Neural crest cell (in vitro differentiated cells): ENCODE measurements at regions not wholly inside any gene's neighbourhood (a gene's known extent, or its start where the extent isn't known, plus 50 kb on each side); places are given as distances from the start of the nearest gene placed in this dataset.
A peak's percentile ranks its signal among the peaks of the same experiment; 100 is the strongest.
"Not testable (repeated sequence)": the region's sequence is repeated elsewhere in the genome, so short reads cannot be mapped to it uniquely, and the experiment has no call there.

ENCODE experiments used
- DNase-seq: peaks from one replicate; pipeline ENCODE4 v3.0.0; 2021; ENCODE audit warnings: low read depth, mixed read lengths, low spot score
- H3K27ac Mint-ChIP-seq: one replicate; pipeline ENCODE4 v1.8.0; 2021; ENCODE audit warnings: mild to moderate bottlenecking, mixed read lengths; ENCODE audit not compliant: unreplicated experiment
- H3K27me3 Mint-ChIP-seq: 2 replicates; pipeline ENCODE4 v1.8.0; 2021; ENCODE audit warnings: low read depth, mild to moderate bottlenecking, mixed read lengths
- H3K36me3 Mint-ChIP-seq: 2 replicates; pipeline ENCODE4 v1.8.0; 2021; ENCODE audit warnings: low read depth, mild to moderate bottlenecking, mixed read lengths
- H3K4me1 Mint-ChIP-seq: 2 replicates; pipeline ENCODE4 v1.8.0; 2021; ENCODE audit warnings: mixed read lengths
- H3K4me3 Mint-ChIP-seq: one replicate; pipeline ENCODE4 v1.8.0; 2021; ENCODE audit warnings: mild to moderate bottlenecking, mixed read lengths
- H3K9me3 Mint-ChIP-seq: 2 replicates; pipeline ENCODE4 v1.8.0; 2021; ENCODE audit warnings: mixed read lengths
- TF ChIP-seq, protein P1 (sequence below): fragments of 200-600 bp; sonication (generic); conservative IDR thresholded peaks from 2 replicates; pipeline ENCODE4 v1.5.0; 2021; ENCODE audit warnings: antibody characterized with exemption, mild to moderate bottlenecking

DNA sequence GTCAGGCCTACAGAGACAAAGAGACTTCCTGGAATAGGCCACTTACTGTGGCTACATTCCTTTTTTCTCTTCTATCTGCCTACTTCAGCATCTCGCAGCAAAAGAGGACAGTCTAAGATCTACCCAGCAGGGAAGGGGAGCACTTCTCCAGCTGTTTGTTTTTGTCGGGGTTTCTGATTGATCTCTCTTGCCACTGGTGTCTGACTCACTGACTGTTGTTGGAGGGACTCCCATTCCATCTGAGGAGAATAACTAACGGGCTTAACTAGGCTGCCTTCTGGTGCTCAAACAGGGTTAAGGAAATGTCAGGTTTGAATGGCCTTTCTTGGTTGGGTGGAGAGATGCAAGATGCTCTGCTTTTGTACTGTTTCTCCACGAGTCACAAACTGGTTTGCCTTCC lies 100.2 kb upstream of the TMEM164 start:
- H3K4me1 Mint-ChIP-seq = no peaks in the 10 kb centered on the region
- H3K27me3 Mint-ChIP-seq = peaks cover 27% of the 10 kb centered on the region
- TF ChIP-seq, protein P1, sequence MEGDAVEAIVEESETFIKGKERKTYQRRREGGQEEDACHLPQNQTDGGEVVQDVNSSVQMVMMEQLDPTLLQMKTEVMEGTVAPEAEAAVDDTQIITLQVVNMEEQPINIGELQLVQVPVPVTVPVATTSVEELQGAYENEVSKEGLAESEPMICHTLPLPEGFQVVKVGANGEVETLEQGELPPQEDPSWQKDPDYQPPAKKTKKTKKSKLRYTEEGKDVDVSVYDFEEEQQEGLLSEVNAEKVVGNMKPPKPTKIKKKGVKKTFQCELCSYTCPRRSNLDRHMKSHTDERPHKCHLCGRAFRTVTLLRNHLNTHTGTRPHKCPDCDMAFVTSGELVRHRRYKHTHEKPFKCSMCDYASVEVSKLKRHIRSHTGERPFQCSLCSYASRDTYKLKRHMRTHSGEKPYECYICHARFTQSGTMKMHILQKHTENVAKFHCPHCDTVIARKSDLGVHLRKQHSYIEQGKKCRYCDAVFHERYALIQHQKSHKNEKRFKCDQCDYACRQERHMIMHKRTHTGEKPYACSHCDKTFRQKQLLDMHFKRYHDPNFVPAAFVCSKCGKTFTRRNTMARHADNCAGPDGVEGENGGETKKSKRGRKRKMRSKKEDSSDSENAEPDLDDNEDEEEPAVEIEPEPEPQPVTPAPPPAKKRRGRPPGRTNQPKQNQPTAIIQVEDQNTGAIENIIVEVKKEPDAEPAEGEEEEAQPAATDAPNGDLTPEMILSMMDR = no peak
- H3K4me3 Mint-ChIP-seq = no peak overlapping the region
- H3K27ac Mint-ChIP-seq = no peak overlapping the region
- H3K9me3 Mint-ChIP-seq = peaks cover 8% of the 10 kb centered on the region
- no peak for DNase-seq
- H3K36me3 Mint-ChIP-seq = no peaks in the 10 kb centered on the region

DNA sequence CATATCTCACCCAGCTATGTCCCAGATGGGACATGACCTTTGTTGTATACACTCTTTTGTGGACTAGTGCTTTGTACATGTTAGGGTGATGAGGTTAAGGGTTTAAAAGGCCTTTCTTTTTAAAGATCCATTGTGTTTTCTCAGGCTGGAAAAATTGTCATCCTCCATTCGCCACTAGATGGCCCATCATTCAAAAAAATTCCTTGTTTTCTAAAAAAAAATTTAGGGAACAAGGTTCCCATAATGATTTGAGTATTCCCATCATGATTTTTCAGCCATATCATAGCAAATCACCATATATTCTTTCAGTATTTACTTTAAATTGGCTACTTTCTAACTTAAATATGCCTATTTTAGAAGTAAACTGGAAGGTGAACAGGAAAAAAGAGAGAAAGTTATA lies 91.9 kb upstream of the TMEM164 start:
- TF ChIP-seq, protein P1 = peak; percentile 73
- Mint-ChIP-seq H3K27me3 (peaks cover 7% of the 10 kb centered on the region), H3K4me1 (peaks cover 5% of the 10 kb centered on the region), H3K36me3 (no peaks in the 10 kb centered on the region), H3K27ac (no peak overlapping the region), H3K4me3 (no peak overlapping the region), H3K9me3 (peaks cover 8% of the 10 kb centered on the region)
- no peak for DNase-seq

DNA sequence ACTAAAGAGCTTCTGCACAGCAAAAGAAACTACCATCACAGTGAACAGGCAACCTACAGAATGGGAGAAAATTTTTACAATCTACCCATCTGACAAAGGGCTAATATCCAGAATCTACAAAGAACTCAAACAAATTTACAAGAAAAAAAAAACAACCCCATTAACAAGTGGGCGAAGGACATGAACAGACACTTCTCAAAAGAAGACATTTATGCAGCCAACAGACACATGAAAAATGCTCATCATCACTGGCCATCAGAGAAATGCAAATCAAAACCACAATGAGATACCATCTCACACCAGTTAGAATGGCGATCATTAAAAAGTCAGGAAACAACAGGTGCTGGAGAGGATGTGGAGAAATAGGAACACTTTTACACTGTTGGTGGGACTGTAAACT lies 89.9 kb upstream of the TMEM164 start:
- not testable (repeated sequence) for DNase-seq, H3K27ac Mint-ChIP-seq, H3K4me3 Mint-ChIP-seq, H3K36me3 Mint-ChIP-seq, H3K27me3 Mint-ChIP-seq, H3K9me3 Mint-ChIP-seq, H3K4me1 Mint-ChIP-seq

DNA sequence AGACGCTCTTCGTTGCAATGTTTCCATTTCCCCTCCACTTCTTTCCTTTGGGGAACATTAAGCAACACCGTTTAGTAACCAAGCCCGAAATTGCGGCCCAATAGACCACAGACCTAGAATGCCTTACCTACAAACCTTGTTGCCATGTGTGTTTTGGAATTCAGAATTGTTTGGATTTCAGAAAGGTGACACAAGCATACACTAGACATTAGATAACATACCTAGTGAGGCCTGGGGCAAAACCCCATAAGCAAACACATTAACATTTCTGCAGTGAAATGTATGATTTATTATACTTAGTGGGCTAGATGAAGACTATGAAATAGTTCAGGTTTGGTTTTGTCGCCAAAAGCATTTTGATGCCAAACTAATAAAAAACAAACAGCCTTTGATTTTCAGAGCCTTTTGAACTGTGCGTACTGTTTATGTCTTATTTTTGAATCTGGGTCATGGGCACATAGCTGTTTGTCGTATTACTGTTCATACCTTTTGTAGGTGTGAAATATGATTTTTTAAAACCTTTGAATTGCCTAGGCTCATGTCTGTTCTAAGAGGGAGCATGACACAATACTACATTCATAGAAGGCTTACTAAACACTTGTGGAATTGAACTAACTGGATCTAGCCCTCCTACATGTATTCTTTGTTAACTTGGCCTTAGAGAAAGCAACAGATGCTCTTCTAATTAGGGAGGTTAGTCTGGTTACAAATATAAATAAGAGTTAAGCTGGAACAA lies 88.6 kb upstream of the TMEM164 start:
- no peak for DNase-seq
- Mint-ChIP-seq H3K27ac (no peak overlapping the region), H3K4me3 (no peak overlapping the region), H3K4me1 (peaks cover 5% of the 10 kb centered on the region), H3K9me3 (peaks cover 6% of the 10 kb centered on the region), H3K36me3 (no peaks in the 10 kb centered on the region), H3K27me3 (no peaks in the 10 kb centered on the region)
- TF ChIP-seq, protein P1 = no peak

DNA sequence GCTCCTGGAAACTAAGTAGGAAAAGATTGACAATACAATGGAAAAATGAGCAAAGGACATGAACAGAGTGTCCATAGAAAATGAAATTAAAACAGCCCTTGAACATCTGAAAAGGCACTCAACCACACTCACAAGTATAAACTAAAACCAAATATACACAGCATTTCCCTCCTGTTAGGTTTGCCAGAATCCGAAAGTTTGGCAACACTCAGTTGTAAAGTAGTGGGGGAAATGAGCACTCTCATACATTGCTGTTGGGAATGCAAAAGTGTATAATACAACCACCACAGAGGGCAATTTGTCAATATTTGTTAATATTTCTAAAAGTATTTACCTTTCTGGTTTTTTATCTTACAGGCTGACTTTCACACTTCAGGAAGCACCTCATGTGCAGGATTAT lies 84.2 kb upstream of the TMEM164 start:
- Mint-ChIP-seq H3K27ac (no peak overlapping the region), H3K36me3 (no peaks in the 10 kb centered on the region), H3K4me1 (no peaks in the 10 kb centered on the region), H3K27me3 (no peaks in the 10 kb centered on the region), H3K4me3 (no peak overlapping the region), H3K9me3 (peaks cover 6% of the 10 kb centered on the region)
- TF ChIP-seq, protein P1 = no peak
- no peak for DNase-seq

DNA sequence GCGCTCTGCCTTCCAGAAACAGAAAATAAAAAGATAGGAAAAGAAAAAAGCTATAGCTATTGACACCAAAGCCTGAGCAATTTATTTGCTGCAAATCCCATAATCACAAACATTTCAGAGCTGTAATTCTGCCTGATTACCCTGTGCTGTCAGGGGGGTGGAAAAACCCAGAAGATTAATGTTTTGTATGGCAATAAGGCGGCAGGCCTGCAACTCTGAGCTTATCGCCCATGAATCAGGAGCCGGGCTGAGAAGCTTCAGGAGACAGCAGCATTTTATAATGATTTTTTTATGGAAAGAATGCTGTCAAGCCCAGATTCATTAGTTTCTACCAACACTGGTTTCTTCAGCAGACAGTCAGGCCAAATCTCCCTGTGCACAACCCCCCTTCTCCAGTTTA lies 82.6 kb upstream of the TMEM164 start:
- TF ChIP-seq, protein P1 = no peak
- no peaks in the 10 kb centered on the region for H3K36me3 Mint-ChIP-seq
- no peak overlapping the region for H3K27ac Mint-ChIP-seq
- no peak for DNase-seq
- H3K9me3 Mint-ChIP-seq = peaks cover 2% of the 10 kb centered on the region
- H3K4me3 Mint-ChIP-seq = no peak overlapping the region
- H3K4me1 Mint-ChIP-seq = no peaks in the 10 kb centered on the region
- no peaks in the 10 kb centered on the region for H3K27me3 Mint-ChIP-seq
